GM19023 (cell line): ENCODE measurements at regions not wholly inside any gene's neighbourhood (a gene's known extent, or its start where the extent isn't known, plus 50 kb on each side); places are given as distances from the start of the nearest gene placed in this dataset.
"Not testable (repeated sequence)": the region's sequence is repeated elsewhere in the genome, so short reads cannot be mapped to it uniquely, and the experiment has no call there.

Source experiments
- ATAC-seq: cut with Tn5 transposase; IDR thresholded peaks from one replicate; pipeline ENCODE4 v1.9.1; 2021; ENCODE audit warnings: mild to moderate bottlenecking, moderate library complexity; ENCODE audit not compliant: unreplicated experiment

DNA sequence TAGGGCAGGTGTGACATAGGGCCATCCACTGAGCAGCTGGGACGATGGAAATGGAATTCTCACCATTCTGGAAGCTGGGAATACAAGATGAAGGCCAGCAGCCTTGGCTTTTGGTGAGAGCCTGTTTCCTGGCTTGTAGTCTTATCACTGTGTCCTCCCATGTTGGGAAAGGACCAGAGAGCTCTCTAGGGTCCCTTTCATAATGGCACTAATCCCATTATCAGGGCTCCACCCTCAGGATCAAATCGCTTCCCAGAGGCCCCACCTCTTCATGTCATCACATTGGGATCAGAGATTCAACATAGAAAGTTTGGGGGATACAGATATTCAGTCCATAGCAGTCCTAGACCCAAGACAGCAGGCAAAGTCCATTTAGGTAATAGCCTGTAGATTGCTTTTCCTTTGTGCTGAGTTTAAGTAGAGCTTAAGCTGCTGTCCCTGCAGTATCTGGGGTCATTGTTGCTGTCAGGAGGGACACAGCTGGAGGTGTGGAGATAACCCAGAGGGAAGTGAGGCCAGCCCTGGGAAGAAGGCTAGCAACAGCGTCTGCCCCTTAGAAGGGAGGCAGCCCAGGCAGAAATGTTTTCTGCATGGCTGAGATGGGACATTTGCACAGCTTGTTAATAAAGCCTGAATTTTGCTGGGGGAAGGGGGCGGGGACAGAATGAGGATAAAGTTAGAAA is 136.5 kb upstream of the GPR12 start:
- ATAC-seq = no peak

GRCh38 chr13:26895808-26896466 is 135.4 kb upstream of the GPR12 start:
- no peak for ATAC-seq

- no peak for ATAC-seq
These were observed 134.7 kb upstream of the GPR12 start for GRCh38 chr13:26895081-26895807.

GRCh38 chr13:26888632-26889031 is 128.0 kb upstream of the GPR12 start:
- ATAC-seq = no peak

- ATAC-seq = no peak
These were observed 127.0 kb upstream of the GPR12 start for GRCh38 chr13:26887594-26887993.

DNA sequence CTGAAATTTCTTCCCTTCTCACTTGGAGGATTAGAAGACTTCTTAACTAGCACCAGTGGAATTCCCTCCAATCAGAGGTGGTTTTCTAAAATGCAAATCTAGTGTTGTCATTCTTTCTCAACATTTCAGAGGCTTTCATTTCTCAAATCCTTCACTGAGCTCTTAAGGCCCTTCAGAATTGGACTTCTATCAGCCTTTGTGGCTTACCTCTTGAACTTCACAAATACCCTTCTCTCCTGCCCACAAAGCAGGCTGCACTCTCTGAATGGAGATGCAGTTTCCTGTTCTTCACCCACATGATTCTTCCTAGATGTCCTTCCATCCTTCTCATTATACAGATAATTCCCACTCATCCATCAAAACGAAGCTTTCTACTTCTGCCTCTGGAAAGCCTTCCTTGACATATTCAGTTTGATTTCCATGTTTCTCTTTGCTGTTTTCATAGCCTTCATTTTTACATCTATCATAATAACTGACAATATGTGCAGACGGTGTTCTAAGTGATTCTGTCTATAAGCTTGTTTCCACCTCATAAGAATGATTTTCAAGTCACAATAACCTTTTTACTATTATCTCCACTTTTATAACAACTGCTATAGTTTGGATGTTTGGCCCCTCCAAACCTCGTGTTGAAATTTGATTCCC is 123.1 kb upstream of the GPR12 start:
- no peak for ATAC-seq

DNA sequence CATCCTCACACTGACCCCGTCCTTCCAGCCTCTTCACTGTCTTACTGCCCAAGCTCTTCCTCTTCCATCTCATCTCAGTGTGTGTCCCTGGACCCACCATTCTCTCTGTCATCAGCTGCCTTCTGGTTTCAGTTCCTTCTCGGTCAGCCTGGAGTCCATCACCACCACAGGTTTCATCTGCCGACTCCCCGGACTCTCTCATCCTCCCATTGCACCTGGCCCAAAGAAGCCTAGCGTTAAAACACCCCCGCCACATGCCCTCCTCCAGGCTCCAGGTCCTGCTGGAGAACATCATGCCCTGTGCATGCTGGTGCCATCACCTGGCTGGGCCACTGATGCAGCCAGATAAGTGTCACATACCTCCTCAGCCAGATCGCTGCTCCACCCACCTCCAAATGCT is 122.1 kb upstream of the GPR12 start:
- no peak for ATAC-seq

GRCh38 chr13:26881154-26881553 is 120.6 kb upstream of the GPR12 start:
- ATAC-seq = no peak

DNA sequence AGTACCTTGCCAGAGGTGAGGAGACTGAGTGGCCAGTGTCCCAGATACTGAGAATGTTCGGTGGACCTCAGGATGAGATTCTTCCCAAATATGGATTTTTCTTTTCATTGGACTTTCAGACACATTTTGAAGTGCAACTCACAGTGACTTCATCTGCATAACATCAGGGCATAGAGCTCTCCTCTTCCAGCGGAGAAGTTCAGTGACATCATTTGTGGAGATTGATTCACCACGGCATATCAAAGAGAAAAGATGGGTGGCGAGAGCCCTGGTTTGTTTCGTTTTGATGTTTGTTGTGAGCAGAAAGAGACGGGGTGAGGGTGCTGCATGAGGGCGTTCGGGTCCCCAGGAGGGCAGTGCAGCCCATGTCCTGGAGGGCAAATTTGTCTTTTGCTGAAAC is 120.1 kb upstream of the GPR12 start:
- no peak for ATAC-seq

DNA sequence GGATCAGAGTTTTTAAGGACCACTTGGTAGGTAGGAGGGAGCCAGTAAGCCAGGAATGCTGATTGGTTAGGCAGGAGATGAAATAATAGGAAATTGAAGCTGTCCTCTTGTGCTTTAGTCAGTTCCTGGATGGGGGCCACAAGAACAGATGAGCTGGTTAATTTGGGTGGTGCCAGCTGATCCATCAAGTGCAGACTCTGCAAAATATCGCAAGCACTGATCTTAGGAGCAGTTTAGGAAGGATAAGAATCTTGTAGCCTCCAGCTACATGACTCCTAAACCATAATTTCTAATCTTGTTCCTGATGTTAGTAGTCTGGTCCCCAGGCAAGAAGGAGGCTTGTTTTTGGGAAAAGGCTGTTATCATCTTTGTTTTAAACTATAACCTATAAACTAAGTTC is 117.9 kb upstream of the GPR12 start:
- no peak for ATAC-seq

DNA sequence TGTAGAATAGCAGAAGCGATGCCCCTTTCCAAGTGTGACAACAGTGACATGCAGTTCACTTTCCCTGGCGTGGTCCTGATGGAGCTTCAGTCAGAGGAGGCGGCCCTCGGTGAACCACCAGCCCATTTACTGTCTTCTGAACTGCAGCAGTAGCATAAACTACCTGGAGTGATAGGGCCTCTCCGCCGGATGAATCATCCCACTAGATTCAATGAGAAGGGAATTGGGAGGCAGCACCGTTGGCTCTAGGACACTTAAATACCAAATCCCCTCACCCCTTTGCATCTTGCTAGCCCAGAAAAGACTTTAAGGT is 112.8 kb upstream of the GPR12 start:
- ATAC-seq = no peak

DNA sequence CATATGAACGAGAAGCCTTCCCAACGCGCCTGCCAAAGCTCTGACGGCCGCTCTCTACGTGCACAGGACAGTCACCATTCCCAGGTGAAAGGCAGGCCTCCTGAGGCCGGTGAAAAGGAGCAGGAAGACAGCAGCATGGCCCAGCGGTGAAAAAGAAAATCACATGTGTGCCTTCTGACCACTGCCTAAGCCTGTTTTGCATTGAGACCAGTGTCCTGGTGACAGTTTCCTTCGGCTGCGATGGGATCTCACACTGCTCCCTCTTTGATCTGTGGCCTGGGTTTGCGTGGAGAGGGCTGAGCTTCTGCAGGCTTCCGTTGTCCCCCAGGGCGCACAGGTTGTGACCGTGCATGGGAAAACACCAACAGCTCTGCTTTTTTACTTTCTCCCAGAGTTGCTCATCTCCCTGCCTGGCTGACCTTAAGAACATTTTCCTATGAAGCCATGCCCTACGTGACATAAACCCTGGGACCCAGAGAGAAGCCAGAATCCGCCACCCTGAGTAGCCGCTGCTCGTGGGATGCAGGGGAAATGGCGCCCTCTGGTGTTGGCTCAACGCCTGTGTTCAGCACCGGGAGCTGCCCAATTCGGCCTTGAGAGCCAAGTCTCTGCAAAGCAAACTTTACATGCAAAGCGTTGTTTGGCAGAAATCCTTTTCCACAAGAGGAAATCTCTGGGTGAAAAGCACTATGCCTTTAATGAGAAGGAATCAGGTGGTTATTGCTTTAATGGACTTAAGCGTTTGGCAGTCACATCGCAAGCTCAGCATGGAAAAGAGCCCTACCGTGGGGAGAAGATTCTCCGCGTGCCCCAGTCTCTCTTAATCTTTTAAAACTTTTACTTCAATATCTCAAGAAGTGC is 112.2 kb upstream of the GPR12 start:
- no peak for ATAC-seq

DNA sequence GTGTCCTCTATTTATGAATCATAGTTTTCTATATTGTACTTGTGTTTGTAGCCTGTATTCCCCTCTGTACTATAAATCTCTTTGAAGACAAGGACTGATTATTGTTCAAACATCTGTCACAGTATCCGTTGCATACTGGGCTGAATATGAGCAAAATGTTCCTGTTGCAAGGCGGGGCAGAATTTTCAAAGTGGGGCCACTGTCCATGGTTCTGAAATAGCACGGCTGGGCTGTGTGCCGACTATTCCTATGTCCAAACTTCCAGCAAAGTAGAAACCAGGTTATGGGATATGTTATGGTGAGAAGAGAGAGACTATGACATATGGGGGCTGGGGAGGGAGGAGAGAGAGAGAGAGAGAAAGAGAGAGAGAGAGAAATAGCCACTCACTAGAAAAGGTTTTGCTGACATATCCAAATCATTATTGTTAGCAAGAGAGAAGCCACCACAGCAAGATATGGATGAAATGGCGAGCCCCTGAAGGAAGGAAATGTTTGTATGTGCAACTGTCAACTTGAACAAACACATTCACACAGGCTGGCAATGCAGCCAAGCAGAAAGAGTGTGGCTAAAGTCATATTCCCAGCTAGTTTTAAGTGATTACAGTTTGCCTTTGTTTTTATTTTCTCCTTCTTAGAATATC is 107.0 kb upstream of the GPR12 start:
- ATAC-seq = no peak

GRCh38 chr13:26864576-26864975 is 104.0 kb upstream of the GPR12 start:
- no peak for ATAC-seq

- ATAC-seq = no peak
These were observed 101.4 kb upstream of the GPR12 start for GRCh38 chr13:26861941-26862340.

DNA sequence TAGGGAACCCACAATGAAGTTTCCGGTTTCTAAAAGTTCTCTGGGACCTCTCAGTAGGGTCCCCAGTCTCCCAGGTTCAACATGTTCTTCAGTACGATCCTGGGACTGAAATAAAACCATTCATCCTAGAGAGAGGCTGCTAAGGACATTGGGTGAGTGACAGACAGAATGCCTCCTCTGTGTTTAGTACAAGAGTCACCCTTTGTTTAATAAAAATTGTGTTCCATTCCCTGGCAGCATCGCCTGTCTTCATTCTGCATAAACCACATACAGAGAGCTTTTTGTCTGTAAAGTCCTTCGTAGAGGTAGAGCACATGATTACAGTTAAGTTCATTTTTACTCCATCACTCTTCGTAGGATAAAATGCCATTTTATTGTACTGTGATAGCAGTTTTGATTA is 95.3 kb upstream of the GPR12 start:
- ATAC-seq = no peak

DNA sequence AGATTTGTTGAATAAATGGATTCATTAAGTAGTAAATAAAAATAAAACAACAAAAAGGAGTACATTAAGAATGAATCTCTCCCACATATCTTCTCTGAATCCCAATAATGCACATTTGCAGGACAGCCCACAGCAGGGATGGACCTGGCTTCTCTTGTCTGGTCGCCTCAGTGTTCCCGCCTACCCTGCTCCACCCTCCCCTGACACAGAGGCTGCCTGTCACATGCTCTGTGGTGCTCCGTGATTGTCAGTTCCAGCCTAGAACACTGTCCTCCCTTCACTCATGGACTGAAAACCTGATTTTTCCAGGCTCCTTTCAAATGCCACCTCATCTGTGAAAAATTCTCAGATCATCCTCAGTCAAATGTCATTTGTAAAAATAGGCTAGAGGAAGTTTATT is 94.5 kb upstream of the GPR12 start:
- no peak for ATAC-seq

DNA sequence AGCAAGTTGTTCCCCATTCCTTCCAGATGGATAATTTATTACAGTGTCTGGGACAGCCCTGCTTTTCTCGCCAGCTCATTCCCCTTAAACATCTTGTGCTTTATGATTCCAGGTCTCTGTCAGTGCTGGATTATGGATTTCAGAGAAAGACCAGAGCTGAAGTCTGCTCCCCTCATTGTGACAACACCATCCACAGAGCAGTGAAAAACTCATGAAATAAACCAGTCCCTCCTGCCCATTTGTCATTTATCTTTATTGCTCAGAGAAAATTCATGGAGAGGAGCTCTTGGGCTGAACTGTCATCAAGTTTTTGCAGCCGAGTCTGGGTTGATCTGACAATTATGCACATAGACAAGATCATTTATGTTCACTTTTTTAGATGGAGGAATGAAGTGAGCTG is 92.7 kb upstream of the GPR12 start:
- no peak for ATAC-seq

DNA sequence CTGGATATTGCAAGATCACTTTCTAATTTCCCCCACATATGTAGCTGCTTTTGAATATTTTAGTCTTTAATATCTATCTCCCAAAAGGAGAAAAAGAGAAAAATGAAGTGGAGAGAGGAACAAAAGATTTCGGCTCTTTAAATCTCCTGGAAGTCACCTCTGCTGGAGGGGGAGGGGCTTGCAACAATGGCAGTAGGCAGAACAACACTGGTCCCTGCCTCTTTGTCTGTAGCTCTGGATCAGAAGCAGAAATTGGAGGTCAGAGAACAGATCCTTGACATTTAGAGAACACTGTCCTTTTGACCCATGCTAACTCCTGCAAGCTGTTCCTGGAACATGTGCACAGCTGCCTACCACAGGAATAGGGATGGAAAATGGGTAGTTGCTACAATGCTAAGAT is 86.7 kb upstream of the GPR12 start:
- ATAC-seq = no peak

- ATAC-seq = not testable (repeated sequence)
These were observed 84.5 kb upstream of the GPR12 start for GRCh38 chr13:26845063-26845462.
